Prostate gland (tissue), 2 donors: ENCODE measurements at regions not wholly inside any gene's neighbourhood (a gene's known extent, or its start where the extent isn't known, plus 50 kb on each side); places are given as distances from the start of the nearest gene placed in this dataset.

Experiments
- POLR2AphosphoS5 ChIP-seq: sonication (generic); formaldehyde crosslinking; IDR thresholded peaks from one replicate; pipeline ENCODE4 v1.6.1; 2017; ENCODE audit warnings: antibody characterized with exemption
- TF ChIP-seq, protein P1 (sequence below), 4 experiments: fragments of 200-600 bp in 2 of 4; fragments of 450-650 bp in 2 of 4; sonication (generic) in 2 of 4; IDR thresholded peaks; 1 replicate in 3 of 4; 2 replicates in 1 of 4; pipeline ENCODE4 v1.5.1; 2016 to 2019; ENCODE audit warnings: antibody characterized with exemption in 4 of 4, mild to moderate bottlenecking in 2 of 4, moderate library complexity in 2 of 4

DNA sequence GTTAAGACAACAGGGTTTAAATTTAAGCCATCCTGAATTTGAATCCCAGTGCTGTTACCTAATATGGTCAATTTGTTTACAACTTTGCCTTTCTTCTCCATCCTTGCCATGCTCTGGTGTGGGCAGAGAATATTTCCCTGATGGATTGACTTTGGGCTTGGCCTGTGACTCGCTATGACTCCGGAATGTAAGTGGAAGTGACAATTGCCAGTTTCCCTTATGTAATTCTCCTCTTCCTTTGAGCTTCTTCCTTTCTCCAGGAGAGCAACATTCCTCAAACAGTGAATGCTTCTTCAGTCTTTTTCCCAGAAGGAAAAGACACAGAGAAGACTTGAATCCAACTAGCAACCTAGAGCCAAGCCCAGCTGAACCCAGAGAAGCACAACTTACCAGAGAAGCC lies 159.1 kb downstream of the LURAP1L start:
- TF ChIP-seq, protein P1, sequence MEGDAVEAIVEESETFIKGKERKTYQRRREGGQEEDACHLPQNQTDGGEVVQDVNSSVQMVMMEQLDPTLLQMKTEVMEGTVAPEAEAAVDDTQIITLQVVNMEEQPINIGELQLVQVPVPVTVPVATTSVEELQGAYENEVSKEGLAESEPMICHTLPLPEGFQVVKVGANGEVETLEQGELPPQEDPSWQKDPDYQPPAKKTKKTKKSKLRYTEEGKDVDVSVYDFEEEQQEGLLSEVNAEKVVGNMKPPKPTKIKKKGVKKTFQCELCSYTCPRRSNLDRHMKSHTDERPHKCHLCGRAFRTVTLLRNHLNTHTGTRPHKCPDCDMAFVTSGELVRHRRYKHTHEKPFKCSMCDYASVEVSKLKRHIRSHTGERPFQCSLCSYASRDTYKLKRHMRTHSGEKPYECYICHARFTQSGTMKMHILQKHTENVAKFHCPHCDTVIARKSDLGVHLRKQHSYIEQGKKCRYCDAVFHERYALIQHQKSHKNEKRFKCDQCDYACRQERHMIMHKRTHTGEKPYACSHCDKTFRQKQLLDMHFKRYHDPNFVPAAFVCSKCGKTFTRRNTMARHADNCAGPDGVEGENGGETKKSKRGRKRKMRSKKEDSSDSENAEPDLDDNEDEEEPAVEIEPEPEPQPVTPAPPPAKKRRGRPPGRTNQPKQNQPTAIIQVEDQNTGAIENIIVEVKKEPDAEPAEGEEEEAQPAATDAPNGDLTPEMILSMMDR (IDR thresholded peaks at IDR 0.05): no peak
- no peak for TF ChIP-seq POLR2AphosphoS5
